OCI-LY7 (cell line): ENCODE measurements at regions not wholly inside any gene's neighbourhood (a gene's known extent, or its start where the extent isn't known, plus 50 kb on each side); places are given as distances from the start of the nearest gene placed in this dataset.

ENCODE experiments used
- BruUV-seq: library from RNA; stranded (reverse); fragments of 400-500 nt; replicated peaks from 2 replicates; lab custom pipeline; 2021; lab: Mats Ljungman, UMichigan
- CTCF ChIA-PET: fragments of 300-600 bp; sonication (Branson Sonifier 250); formaldehyde crosslinking; loops from one replicate; lab custom pipeline; 2022; ENCODE audit warnings: antibody characterized with exemption; ENCODE audit not compliant: unreplicated experiment; lab: Charles Lee
- POLR2A ChIA-PET: fragments of 300-600 bp; sonication (Branson Sonifier 250); formaldehyde crosslinking; loops from one replicate; lab custom pipeline; 2022; ENCODE audit warnings: antibody characterized with exemption; lab: Charles Lee
- DNase-seq: peaks from one replicate; pipeline ENCODE4 v3.0.0-alpha.2; 2015; ENCODE audit warnings: low spot score
- H2AFZ ChIP-seq: fragments of 200-600 bp; sonication (generic), shearing (Covaris generic); 2 replicates; pipeline ENCODE4 v1.6.1; 2014; ENCODE audit warnings: mild to moderate bottlenecking, antibody characterized with exemption, low read length, moderate library complexity
- H3K27ac ChIP-seq: fragments of 200-600 bp; sonication (generic); 2 replicates; pipeline ENCODE4 v1.5.1; 2014; ENCODE audit warnings: mixed run types, low read depth, mild to moderate bottlenecking, moderate library complexity, low read length, inconsistent platforms; ENCODE audit not compliant: poor library complexity, severe bottlenecking
- H3K36me3 ChIP-seq: fragments of 200-600 bp; sonication (generic); 2 replicates; pipeline ENCODE4 v1.6.1; 2014; ENCODE audit warnings: mild to moderate bottlenecking, antibody characterized with exemption, low read length, moderate library complexity, mixed read lengths; ENCODE audit not compliant: insufficient read depth
- H3K4me1 ChIP-seq: fragments of 200-600 bp; sonication (generic); 2 replicates; pipeline ENCODE4 v1.5.1; 2014; ENCODE audit warnings: mild to moderate bottlenecking, low read length; ENCODE audit not compliant: insufficient read depth, poor library complexity, severe bottlenecking
- H3K4me2 ChIP-seq: fragments of 200-600 bp; sonication (generic); 2 replicates; pipeline ENCODE4 v1.6.1; 2014; ENCODE audit warnings: mild to moderate bottlenecking, low read length
- H3K4me3 ChIP-seq: fragments of 200-600 bp; sonication (generic); 2 replicates; pipeline ENCODE4 v1.5.1; 2014; ENCODE audit warnings: mild to moderate bottlenecking, low read depth, low read length; ENCODE audit not compliant: poor library complexity, severe bottlenecking
- H3K79me2 ChIP-seq: fragments of 200-600 bp; sonication (generic); 2 replicates; pipeline ENCODE4 v1.6.1; 2016; ENCODE audit warnings: low read depth, mild to moderate bottlenecking, low read length, moderate library complexity, mixed read lengths; ENCODE audit not compliant: insufficient read depth
- H3K9me2 ChIP-seq: fragments of 200-600 bp; sonication (generic); 2 replicates; pipeline ENCODE4 v1.6.1; 2016; ENCODE audit warnings: mild to moderate bottlenecking, low read length, mixed read lengths; ENCODE audit not compliant: insufficient read depth
- H3K9me3 ChIP-seq: fragments of 200-600 bp; sonication (generic); 2 replicates; pipeline ENCODE4 v1.6.1; 2014; ENCODE audit warnings: mild to moderate bottlenecking, mixed run types, low read length, mixed read lengths
- H4K20me1 ChIP-seq: fragments of 200-600 bp; sonication (generic); 2 replicates; pipeline ENCODE4 v1.6.1; 2014; ENCODE audit warnings: mild to moderate bottlenecking, antibody characterized with exemption, low read length, moderate library complexity, mixed read lengths; ENCODE audit not compliant: insufficient read depth
- CTCF ChIP-seq: fragments of 200-600 bp; sonication (generic); conservative IDR thresholded peaks from 2 replicates; pipeline ENCODE4 v1.5.1; 2014; ENCODE audit warnings: mild to moderate bottlenecking, antibody characterized with exemption, low read length, moderate library complexity, mixed read lengths
- EZH2phosphoT487 ChIP-seq: fragments of 200-600 bp; sonication (generic); IDR thresholded peaks from 2 replicates; pipeline ENCODE4 v1.6.1; 2018; ENCODE audit warnings: low read depth, borderline replicate concordance, mild to moderate bottlenecking, mixed run types, antibody characterized with exemption, low read length, moderate library complexity, mixed read lengths
- intact Hi-C: fragments of 100-400 bp; cut with micrococcal nuclease; formaldehyde crosslinking; loops from one replicate; pipeline ENCODE4 v1.10.0; 2022; ENCODE audit not compliant: unreplicated experiment

- Histone ChIP-seq H2AFZ (no peak overlapping the region), H3K9me3 (no peaks in the 10 kb centered on the region), H3K79me2 (no peaks in the 10 kb centered on the region), H3K4me3 (no peak overlapping the region), H3K4me2 (no peak overlapping the region), H3K27ac (no peak overlapping the region), H3K36me3 (no peaks in the 10 kb centered on the region), H3K9me2 (no peaks in the 10 kb centered on the region), H4K20me1 (no peaks in the 10 kb centered on the region), H3K4me1 (no peaks in the 10 kb centered on the region)
- TF ChIP-seq EZH2phosphoT487 = no peak
- no TSS peak for BruUV-seq
- POLR2A ChIA-PET = no interaction called here
- intact Hi-C loops = no loop called here
- CTCF ChIA-PET = no interaction called here
- no peak for DNase-seq
Measured at GRCh38 chr2:5444168-5444567, 248.0 kb upstream of the SOX11 start.

- H3K79me2 ChIP-seq = no peaks in the 10 kb centered on the region
- ChIA-PET CTCF (no interaction called here), POLR2A (interaction anchor here (0.7 kb wide), 1 partner anchor 85 kb away, joined by 3 read pairs; no protein-coding TSS in a partner anchor)
- no TSS peak for BruUV-seq
- H3K4me2 ChIP-seq = no peak overlapping the region
- no peak overlapping the region for H2AFZ ChIP-seq
- no peak for DNase-seq
- no peak overlapping the region for H3K27ac ChIP-seq
- H3K9me2 ChIP-seq = no peaks in the 10 kb centered on the region
- TF ChIP-seq CTCF (no peak), EZH2phosphoT487 (no peak)
- H3K36me3 ChIP-seq = no peaks in the 10 kb centered on the region
- no peak overlapping the region for H3K4me3 ChIP-seq
- no peaks in the 10 kb centered on the region for H3K9me3 ChIP-seq
- intact Hi-C loops = no loop called here
- no peaks in the 10 kb centered on the region for H4K20me1 ChIP-seq
- H3K4me1 ChIP-seq = no peaks in the 10 kb centered on the region
Measured at GRCh38 chr2:5444854-5445253, 247.3 kb upstream of the SOX11 start.

- intact Hi-C loops = no loop called here
- H3K4me1 ChIP-seq = no peaks in the 10 kb centered on the region
- ChIA-PET CTCF (no interaction called here), POLR2A (interaction anchor here (0.7 to 1.0 kb wide), 2 partner anchors 9 to 1250 kb away, joined by 3 to 4 read pairs; no protein-coding TSS in a partner anchor)
- H3K4me3 ChIP-seq = no peak overlapping the region
- no peaks in the 10 kb centered on the region for H4K20me1 ChIP-seq
- no peak overlapping the region for H2AFZ ChIP-seq
- H3K79me2 ChIP-seq = no peaks in the 10 kb centered on the region
- H3K9me3 ChIP-seq = no peaks in the 10 kb centered on the region
- H3K36me3 ChIP-seq = no peaks in the 10 kb centered on the region
- H3K27ac ChIP-seq = no peak overlapping the region
- BruUV-seq = no TSS peak
- no peak for DNase-seq
- no peak for TF ChIP-seq CTCF
- TF ChIP-seq EZH2phosphoT487 = no peak
- H3K4me2 ChIP-seq = no peak overlapping the region
- H3K9me2 ChIP-seq = no peaks in the 10 kb centered on the region
Measured at GRCh38 chr2:5449867-5450266, 242.3 kb upstream of the SOX11 start.
